B cell (primary cell): ENCODE measurements at regions not wholly inside any gene's neighbourhood (a gene's known extent, or its start where the extent isn't known, plus 50 kb on each side); places are given as distances from the start of the nearest gene placed in this dataset.
A peak's percentile ranks its signal among the peaks of the same experiment; 100 is the strongest.

Source experiments
- ATAC-seq: fragments of 200-7000 bp; cut with Tn5 transposase; one replicate; pipeline ENCODE4 v1.10.0; 2021; ENCODE audit warnings: low read depth, mild to moderate bottlenecking, moderate number of reproducible peaks, moderate library complexity
- CTCF ChIA-PET: fragments of 350-600 bp; sonication (Branson Sonifier 250); formaldehyde crosslinking; loops from one replicate; lab custom pipeline; 2021; ENCODE audit warnings: antibody characterized with exemption, inconsistent platforms; lab: Charles Lee
- POLR2A ChIA-PET: fragments of 350-600 bp; sonication (Branson Sonifier 250); formaldehyde crosslinking; loops from one replicate; lab custom pipeline; 2021; ENCODE audit warnings: antibody characterized with exemption; lab: Charles Lee
- DNase-seq: peaks from one replicate; pipeline ENCODE4 v3.0.0; 2013
- H2AFZ ChIP-seq: 2 replicates; pipeline ENCODE4 v1.6.1; 2012; ENCODE audit warnings: mild to moderate bottlenecking, low read depth, low read length; ENCODE audit not compliant: insufficient read depth, poor library complexity, severe bottlenecking
- H3K27ac ChIP-seq, 2 donors: 1 replicate in 1 of 2; 2 replicates in 1 of 2; pipeline ENCODE4 v1.5.1; 2012 to 2013; ENCODE audit warnings: low read length in 2 of 2, mild to moderate bottlenecking in 2 of 2, moderate library complexity in 1 of 2
- H3K27me3 ChIP-seq, 4 experiments: fragments of 200-600 bp in 1 of 4; sonication (generic) in 1 of 4; replicated peaks in 1 of 4; 1 replicate in 2 of 4; 2 replicates in 2 of 4; pipeline versions ENCODE4 v1.6.1 to v1.7.0; 2013 to 2016; ENCODE audit warnings: low read length in 3 of 4, mild to moderate bottlenecking in 2 of 4, mixed read lengths in 1 of 4, moderate library complexity in 1 of 4; ENCODE audit not compliant: insufficient read depth in 4 of 4, control insufficient read depth in 3 of 4; ENCODE audit errors: control extremely low read depth in 1 of 4
- H3K36me3 ChIP-seq, 2 experiments: replicated peaks in 1 of 2; 1 replicate in 1 of 2; 2 replicates in 1 of 2; pipeline versions ENCODE4 v1.6.1 to v1.7.1; 2013; ENCODE audit warnings: low read length in 1 of 2; ENCODE audit not compliant: insufficient read depth in 2 of 2, control insufficient read depth in 1 of 2; ENCODE audit errors: control extremely low read depth in 1 of 2, extremely low read depth in 1 of 2
- H3K4me1 ChIP-seq, 2 donors: fragments of 200-600 bp in 1 of 2; sonication (generic) in 1 of 2; 1 replicate in 1 of 2; 2 replicates in 1 of 2; pipeline versions ENCODE4 v1.5.1 to v1.6.1; 2013 to 2017; ENCODE audit warnings: low read length in 2 of 2; ENCODE audit not compliant: control insufficient read depth in 2 of 2, insufficient read depth in 2 of 2
- H3K4me2 ChIP-seq: replicated peaks from 2 replicates; pipeline ENCODE3; 2012; ENCODE audit warnings: mild to moderate bottlenecking, low read depth, low read length; ENCODE audit not compliant: poor library complexity, severe bottlenecking
- H3K4me3 ChIP-seq, 5 experiments: fragments of 200-600 bp in 1 of 5; sonication (generic) in 1 of 5; 1 replicate in 3 of 5; 2 replicates in 2 of 5; pipeline versions ENCODE4 v1.5.1 to v1.7.0; 2011 to 2016; ENCODE audit warnings: low read length in 4 of 5, mild to moderate bottlenecking in 4 of 5, low read depth in 2 of 5, control low read depth in 1 of 5, moderate library complexity in 1 of 5; ENCODE audit not compliant: insufficient read depth in 1 of 5; ENCODE audit errors: control extremely low read depth in 1 of 5, extremely low read depth in 1 of 5
- H3K79me2 ChIP-seq: fragments of 200-600 bp; sonication (generic); one replicate; pipeline ENCODE4 v1.6.0; 2016; ENCODE audit warnings: low read length; ENCODE audit not compliant: control insufficient read depth, insufficient read depth
- H3K9ac ChIP-seq: fragments of 200-600 bp; sonication (generic); 2 replicates; pipeline ENCODE4 v1.6.1; 2017; ENCODE audit warnings: mild to moderate bottlenecking, low read length, moderate library complexity
- H3K9me3 ChIP-seq, 3 donors: one replicate each; pipeline versions ENCODE4 v1.6.1 to v1.7.1; 2013; ENCODE audit warnings: low read length in 2 of 3; ENCODE audit not compliant: control insufficient read depth in 2 of 3, insufficient read depth in 1 of 3; ENCODE audit errors: control extremely low read depth in 1 of 3
- H4K20me1 ChIP-seq: 2 replicates; pipeline ENCODE4 v1.6.0; 2012; ENCODE audit warnings: mild to moderate bottlenecking, low read length; ENCODE audit not compliant: insufficient read depth, control insufficient read depth, poor library complexity, severe bottlenecking
- H3K27ac Mint-ChIP-seq: one replicate; pipeline ENCODE4 v1.8.0; 2021; ENCODE audit warnings: mixed read lengths
- H3K27me3 Mint-ChIP-seq: one replicate; pipeline ENCODE4 v1.8.0; 2021; ENCODE audit warnings: mixed read lengths
- H3K4me1 Mint-ChIP-seq: one replicate; pipeline ENCODE4 v1.8.0; 2021; ENCODE audit warnings: mixed read lengths
- H3K4me3 Mint-ChIP-seq: one replicate; pipeline ENCODE4 v1.8.0; 2021; ENCODE audit warnings: mixed read lengths
- H3K9me3 Mint-ChIP-seq: one replicate; pipeline ENCODE4 v1.8.0; 2022; ENCODE audit warnings: mixed read lengths; ENCODE audit not compliant: insufficient read depth
- EZH2 ChIP-seq: IDR thresholded peaks from 2 replicates; pipeline ENCODE4 v1.6.1; 2012; ENCODE audit warnings: borderline replicate concordance, low read depth, mild to moderate bottlenecking, moderate library complexity, low read length; ENCODE audit not compliant: insufficient read depth, poor library complexity, severe bottlenecking
- WGBS: methylation state at CpG from one replicate; pipeline ENCODE4 v1.1.5; 2013; ENCODE audit warnings: missing lambda C conversion rate; ENCODE audit not compliant: insufficient coverage; 5-methylcytosine and 5-hydroxymethylcytosine counted together
- intact Hi-C: fragments of 100-400 bp; cut with micrococcal nuclease; formaldehyde crosslinking; loops from one replicate; pipeline ENCODE4 v1.10.0; 2022
- TF ChIP-seq, protein P1 (sequence below): fragments of 200-600 bp; IDR thresholded peaks from one replicate; pipeline ENCODE4 v1.8.0; 2022; ENCODE audit warnings: antibody characterized with exemption, mild to moderate bottlenecking

DNA sequence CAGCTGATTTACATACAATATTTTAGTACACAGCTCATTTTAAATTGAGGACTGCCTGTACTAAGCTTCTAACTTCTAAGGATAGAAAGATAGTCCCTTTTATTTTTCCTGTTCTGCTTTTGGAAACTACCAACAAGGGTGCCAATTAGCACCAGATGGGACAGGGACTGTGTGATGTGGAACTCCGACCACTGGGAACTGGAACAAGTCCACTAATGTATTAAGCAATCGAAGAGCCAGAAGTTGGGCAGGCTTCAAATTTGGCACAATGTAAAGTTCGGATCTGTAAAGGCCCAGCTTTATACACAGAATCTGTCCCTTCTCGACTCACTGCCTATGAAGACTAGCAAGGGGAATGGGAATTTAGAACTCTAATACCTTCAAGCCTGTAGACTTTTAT is 149.3 kb downstream of the ZC3H11B start:
- CTCF ChIA-PET, result no interaction called here

DNA sequence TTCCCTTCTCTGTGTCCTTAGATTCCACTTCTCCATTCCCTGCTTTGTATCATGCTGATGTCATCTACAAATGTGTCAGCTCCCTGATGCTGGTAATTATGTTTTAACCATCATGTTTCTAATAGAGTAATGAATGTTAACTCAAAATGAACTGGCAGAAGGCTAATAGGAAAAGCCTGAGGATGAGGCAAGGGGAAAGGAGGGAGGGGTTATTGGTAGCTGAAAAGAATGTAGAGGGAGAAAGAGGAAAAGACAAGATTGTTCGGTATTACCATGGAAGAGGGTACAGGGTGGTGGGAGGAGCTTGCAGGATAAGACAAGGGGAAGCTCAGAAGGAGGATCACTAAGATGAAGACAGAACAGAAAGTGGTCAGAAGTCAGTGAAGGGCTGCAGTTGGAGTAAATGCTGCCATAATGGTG is 150.9 kb downstream of the ZC3H11B start:
- no peaks in the 10 kb centered on the region for H3K27me3 Mint-ChIP-seq
- Histone ChIP-seq H3K27me3 (no peaks in the 10 kb centered on the region), H3K4me1 (peaks cover 11 to 20% of the 10 kb centered on the region in 2 donors), H4K20me1 (no peaks in the 10 kb centered on the region), H3K4me3 (no peak overlapping the region), H3K9me3 (peaks cover 0 to 2% (median 0%) of the 10 kb centered on the region in 3 donors), H3K9ac (no peak overlapping the region), H2AFZ (no peak overlapping the region), H3K79me2 (no peaks in the 10 kb centered on the region), H3K27ac (no peak overlapping the region), H3K4me2 (no peak overlapping the region), H3K36me3 (no peaks in the 10 kb centered on the region)
- TF ChIP-seq EZH2, result no peak
- TF ChIP-seq, protein P1, sequence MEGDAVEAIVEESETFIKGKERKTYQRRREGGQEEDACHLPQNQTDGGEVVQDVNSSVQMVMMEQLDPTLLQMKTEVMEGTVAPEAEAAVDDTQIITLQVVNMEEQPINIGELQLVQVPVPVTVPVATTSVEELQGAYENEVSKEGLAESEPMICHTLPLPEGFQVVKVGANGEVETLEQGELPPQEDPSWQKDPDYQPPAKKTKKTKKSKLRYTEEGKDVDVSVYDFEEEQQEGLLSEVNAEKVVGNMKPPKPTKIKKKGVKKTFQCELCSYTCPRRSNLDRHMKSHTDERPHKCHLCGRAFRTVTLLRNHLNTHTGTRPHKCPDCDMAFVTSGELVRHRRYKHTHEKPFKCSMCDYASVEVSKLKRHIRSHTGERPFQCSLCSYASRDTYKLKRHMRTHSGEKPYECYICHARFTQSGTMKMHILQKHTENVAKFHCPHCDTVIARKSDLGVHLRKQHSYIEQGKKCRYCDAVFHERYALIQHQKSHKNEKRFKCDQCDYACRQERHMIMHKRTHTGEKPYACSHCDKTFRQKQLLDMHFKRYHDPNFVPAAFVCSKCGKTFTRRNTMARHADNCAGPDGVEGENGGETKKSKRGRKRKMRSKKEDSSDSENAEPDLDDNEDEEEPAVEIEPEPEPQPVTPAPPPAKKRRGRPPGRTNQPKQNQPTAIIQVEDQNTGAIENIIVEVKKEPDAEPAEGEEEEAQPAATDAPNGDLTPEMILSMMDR, result no peak
- H3K27ac Mint-ChIP-seq, result peak overlapping the region; percentile 17
- ChIA-PET CTCF (no interaction called here), POLR2A (no interaction called here)
- DNase-seq (no peak), ATAC-seq (no peak)
- H3K4me3 Mint-ChIP-seq, result no peak overlapping the region
- peaks cover 36% of the 10 kb centered on the region for H3K4me1 Mint-ChIP-seq
- 77% methylated on average over 1 of the region's 1 CpG for WGBS
- H3K9me3 Mint-ChIP-seq, result no peaks in the 10 kb centered on the region
- intact Hi-C loops, result no loop called here

More for the DNA sequence above, 149.3 kb downstream of the ZC3H11B start:
- Histone ChIP-seq H3K36me3 (no peaks in the 10 kb centered on the region), H4K20me1 (no peaks in the 10 kb centered on the region), H3K27me3 (no peaks in the 10 kb centered on the region), H3K4me2 (no peak overlapping the region), H3K4me3 (no peak overlapping the region), H3K9me3 (peaks cover 0 to 2% (median 0%) of the 10 kb centered on the region in 3 donors), H2AFZ (no peak overlapping the region), H3K27ac (no peak overlapping the region), H3K9ac (no peak overlapping the region), H3K4me1 (peaks cover 11 to 20% of the 10 kb centered on the region in 2 donors), H3K79me2 (no peaks in the 10 kb centered on the region)
- Mint-ChIP-seq H3K27ac (no peak overlapping the region), H3K4me1 (peaks cover 36% of the 10 kb centered on the region), H3K9me3 (no peaks in the 10 kb centered on the region), H3K27me3 (no peaks in the 10 kb centered on the region), H3K4me3 (no peak overlapping the region)
- intact Hi-C loops, result no loop called here
- DNase-seq (no peak), ATAC-seq (no peak)
- 93% methylated on average over 4 of the region's 4 CpGs for WGBS
- TF ChIP-seq EZH2, result no peak
- TF ChIP-seq, protein P1, result no peak
- POLR2A ChIA-PET, result no interaction called here
